GM19238 (cell line): ENCODE measurements at regions not wholly inside any gene's neighbourhood (a gene's known extent, or its start where the extent isn't known, plus 50 kb on each side); places are given as distances from the start of the nearest gene placed in this dataset.
"Not testable (repeated sequence)": the region's sequence is repeated elsewhere in the genome, so short reads cannot be mapped to it uniquely, and the experiment has no call there.

Experiments used
- DNase-seq: peaks from one replicate; pipeline ENCODE4 v3.0.0; 2011; ENCODE audit warnings: low spot score; ENCODE audit not compliant: insufficient read length

- no peak for DNase-seq
Measured at GRCh38 chr10:28442403-28442802, 90.5 kb upstream of the WAC start.

GRCh38 chr10:28444031-28444430 lies 88.9 kb upstream of the WAC start:
- no peak for DNase-seq

- no peak for DNase-seq
Measured at GRCh38 chr10:28445516-28445915, 87.4 kb upstream of the WAC start.

- no peak for DNase-seq
Measured at GRCh38 chr10:28449382-28449781, 83.5 kb upstream of the WAC start.

- no peak for DNase-seq
Measured at GRCh38 chr10:28449926-28450325, 83.0 kb upstream of the WAC start.

GRCh38 chr10:28453926-28454325 lies 79.0 kb upstream of the WAC start:
- DNase-seq, result no peak

GRCh38 chr10:28457110-28457509 lies 75.8 kb upstream of the WAC start:
- no peak for DNase-seq

- DNase-seq, result not testable (repeated sequence)
Measured at GRCh38 chr10:28457873-28458272, 75.0 kb upstream of the WAC start.

GRCh38 chr10:28459453-28460144 lies 73.3 kb upstream of the WAC start:
- no peak for DNase-seq

- DNase-seq, result no peak
Measured at GRCh38 chr10:28463141-28463540, 69.8 kb upstream of the WAC start.

- DNase-seq, result no peak
Measured at GRCh38 chr10:28463676-28464395, 69.1 kb upstream of the WAC start.

- DNase-seq, result no peak
Measured at GRCh38 chr10:28467615-28468014, 65.3 kb upstream of the WAC start.

- no peak for DNase-seq
Measured at GRCh38 chr10:28468707-28469483, 64.0 kb upstream of the WAC start.

GRCh38 chr10:28470873-28471651 lies 61.9 kb upstream of the WAC start:
- no peak for DNase-seq

- DNase-seq, result no peak
Measured at GRCh38 chr10:28471652-28472050, 61.3 kb upstream of the WAC start.

GRCh38 chr10:28478646-28479045 lies 54.3 kb upstream of the WAC start:
- DNase-seq, result no peak

- DNase-seq, result no peak
Measured at GRCh38 chr10:28479425-28479865, 53.5 kb upstream of the WAC start.

GRCh38 chr10:28479927-28480627 lies 52.8 kb upstream of the WAC start:
- no peak for DNase-seq

GRCh38 chr10:28480628-28480965 lies 52.3 kb upstream of the WAC start:
- no peak for DNase-seq

GRCh38 chr10:28481346-28481745 lies 51.6 kb upstream of the WAC start:
- DNase-seq, result not testable (repeated sequence)

GRCh38 chr10:28481968-28482367 lies 51.0 kb upstream of the WAC start:
- no peak for DNase-seq
